Transverse colon (tissue), 4 donors: ENCODE measurements at regions not wholly inside any gene's neighbourhood (a gene's known extent, or its start where the extent isn't known, plus 50 kb on each side); places are given as distances from the start of the nearest gene placed in this dataset.

Experiments
- DNase-seq: peaks from one replicate; pipeline ENCODE4 v3.0.0-alpha.2; 2019
- H3K27ac ChIP-seq, 4 donors: fragments of 200-600 bp; sonication (generic); 2 replicates each; pipeline ENCODE4 v1.5.1; 2016 to 2018; ENCODE audit warnings: inconsistent platforms in 4 of 4
- H3K27me3 ChIP-seq: fragments of 200-600 bp; sonication (generic); 2 replicates; pipeline ENCODE4 v1.5.1; 2017; ENCODE audit warnings: inconsistent platforms
- H3K36me3 ChIP-seq, 4 donors: fragments of 200-600 bp; sonication (generic); 2 replicates each; pipeline ENCODE4 v1.5.1; 2017 to 2019; ENCODE audit warnings: inconsistent platforms in 4 of 4
- H3K4me1 ChIP-seq, 4 donors: fragments of 200-600 bp; sonication (generic); 2 replicates each; pipeline ENCODE4 v1.5.1; 2017 to 2020; ENCODE audit warnings: inconsistent platforms in 4 of 4
- H3K4me3 ChIP-seq, 4 donors: fragments of 200-600 bp; sonication (generic); 1 replicate in 1 of 4; 2 replicates in 3 of 4; pipeline versions ENCODE4 v1.5.1 to v1.6.1; 2017 to 2019; ENCODE audit warnings: inconsistent platforms in 4 of 4
- H3K9me3 ChIP-seq, 2 donors: fragments of 200-600 bp; sonication (generic); 2 replicates each; pipeline ENCODE4 v1.5.1; 2017 to 2019; ENCODE audit warnings: inconsistent platforms in 2 of 2
- CTCF ChIP-seq, 5 experiments: fragments of 200-600 bp in 3 of 5; fragments of 450-650 bp in 2 of 5; sonication (generic) in 3 of 5; IDR thresholded peaks; 1 replicate in 2 of 5; 2 replicates in 3 of 5; pipeline ENCODE4 v1.5.1; 2016 to 2017; ENCODE audit warnings: antibody characterized with exemption in 5 of 5, inconsistent platforms in 3 of 5, mild to moderate bottlenecking in 2 of 5, moderate library complexity in 1 of 5
- EP300 ChIP-seq: sonication (generic); formaldehyde crosslinking; IDR thresholded peaks from one replicate; pipeline ENCODE4 v1.6.1; 2017; ENCODE audit warnings: antibody characterized with exemption, low read depth
- POLR2A ChIP-seq: fragments of 450-650 bp; IDR thresholded peaks from one replicate; pipeline ENCODE4 v1.6.1; 2016; ENCODE audit warnings: antibody characterized with exemption, mild to moderate bottlenecking, moderate library complexity
- POLR2AphosphoS5 ChIP-seq, 3 donors: sonication (generic); formaldehyde crosslinking; IDR thresholded peaks; one replicate each; pipeline ENCODE4 v1.6.1; 2016; ENCODE audit warnings: antibody characterized with exemption in 3 of 3
- WGBS, 2 donors: methylation state at CpG; one replicate each; pipeline ENCODE4 v1.1.5; 2018; ENCODE audit warnings: low coverage in 1 of 2; 5-methylcytosine and 5-hydroxymethylcytosine counted together
- in situ Hi-C, 4 donors: fragments of 200-750 bp; cut with MboI; loops; one replicate each; pipeline versions ENCODE4 v1.15.0 to v1.15.1; 2017; ENCODE audit warnings: low sequenced_read_pairs in 3 of 4, low pct_ligation_motif_present in 1 of 4, low pct_unique_long_range_greater_than_20kb in 1 of 4
- intact Hi-C: fragments of 100-400 bp; cut with DNase I; formaldehyde crosslinking; loops from one replicate; pipeline ENCODE4 v1.15.1; 2023; ENCODE audit warnings: low total_unique reads

DNA sequence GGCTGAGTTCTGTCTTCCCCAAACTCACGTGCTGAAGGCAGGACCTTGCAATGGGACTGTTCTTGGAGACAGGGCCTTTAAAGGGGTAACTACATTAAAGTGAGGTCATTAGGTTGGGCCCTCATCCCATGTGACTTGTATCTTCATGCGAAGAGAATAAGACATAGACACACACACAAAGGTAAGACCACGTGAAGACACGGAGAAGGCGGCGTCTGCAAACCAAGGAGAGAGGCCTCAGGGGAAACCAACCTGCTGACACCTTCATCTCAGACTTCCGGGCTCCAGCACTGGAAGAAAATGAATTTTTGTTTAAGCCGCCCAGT, 50.7 kb upstream of the KCNMB1 start:
- H3K9me3 ChIP-seq: no peaks in the 10 kb centered on the region
- no peak for TF ChIP-seq POLR2A
- no peak for TF ChIP-seq EP300
- TF ChIP-seq POLR2AphosphoS5 (IDR thresholded peaks at IDR 0.05): no peak
- no peak for TF ChIP-seq CTCF (IDR thresholded peaks at IDR 0.05)
- H3K4me3 ChIP-seq: no peak overlapping the region
- no peaks in the 10 kb centered on the region for H3K36me3 ChIP-seq
- no peak for DNase-seq
- WGBS, 2 donors: 80 to 92% methylated on average over 7 to 8 of the region's 8 CpGs
- no peaks in the 10 kb centered on the region for H3K27me3 ChIP-seq
- H3K4me1 ChIP-seq: no peaks in the 10 kb centered on the region
- H3K27ac ChIP-seq: no peak overlapping the region
- intact Hi-C loops: no loop called here
- in situ Hi-C loops: loop anchor here in 3 of 4 donors (10.0 to 25.0 kb wide), 2 partner anchors 172 to 185 kb away; no protein-coding TSS in a partner anchor

GRCh38 chr5:170439223-170439943, 50.2 kb upstream of the KCNMB1 start:
- intact Hi-C loops: no loop called here
- Histone ChIP-seq H3K9me3 (no peaks in the 10 kb centered on the region), H3K36me3 (no peaks in the 10 kb centered on the region), H3K4me1 (no peaks in the 10 kb centered on the region), H3K27ac (no peak overlapping the region), H3K4me3 (no peak overlapping the region), H3K27me3 (no peaks in the 10 kb centered on the region)
- no peak for DNase-seq
- WGBS, 2 donors: 88 to 100% methylated on average over 1 to 7 of the region's 15 CpGs
- TF ChIP-seq POLR2A: no peak
- no peak for TF ChIP-seq EP300
- in situ Hi-C loops: loop anchor here in 3 of 4 donors (10.0 to 25.0 kb wide), 2 partner anchors 173 to 185 kb away; no protein-coding TSS in a partner anchor
